Endothelial cell (in vitro differentiated cells): ENCODE measurements at regions not wholly inside any gene's neighbourhood (a gene's known extent, or its start where the extent isn't known, plus 50 kb on each side); places are given as distances from the start of the nearest gene placed in this dataset.

Experiments
- DNase-seq: peaks from one replicate; pipeline ENCODE4 v3.0.0; 2021; ENCODE audit warnings: low spot score
- H3K27ac Mint-ChIP-seq: one replicate; pipeline ENCODE4 v1.8.0; 2021; ENCODE audit warnings: mixed read lengths, inconsistent platforms; ENCODE audit not compliant: unreplicated experiment
- H3K27me3 Mint-ChIP-seq: one replicate; pipeline ENCODE4 v1.8.0; 2021; ENCODE audit warnings: mild to moderate bottlenecking, moderate library complexity, mixed read lengths, inconsistent platforms; ENCODE audit not compliant: unreplicated experiment
- H3K36me3 Mint-ChIP-seq: one replicate; pipeline ENCODE4 v1.8.0; 2021; ENCODE audit warnings: mild to moderate bottlenecking, low read depth, mixed read lengths, inconsistent platforms; ENCODE audit not compliant: unreplicated experiment
- H3K4me1 Mint-ChIP-seq: one replicate; pipeline ENCODE4 v1.8.0; 2021; ENCODE audit warnings: mild to moderate bottlenecking, mixed read lengths, inconsistent platforms; ENCODE audit not compliant: unreplicated experiment
- H3K4me3 Mint-ChIP-seq: one replicate; pipeline ENCODE4 v1.8.0; 2021; ENCODE audit warnings: mild to moderate bottlenecking, mixed read lengths, inconsistent platforms; ENCODE audit not compliant: unreplicated experiment
- H3K9me3 Mint-ChIP-seq: one replicate; pipeline ENCODE4 v1.8.0; 2021; ENCODE audit warnings: mixed read lengths, inconsistent platforms; ENCODE audit not compliant: unreplicated experiment
- CTCF ChIP-seq: fragments of 200-600 bp; sonication (generic); IDR thresholded peaks from one replicate; pipeline ENCODE4 v1.5.0; 2021; ENCODE audit warnings: antibody characterized with exemption; ENCODE audit not compliant: unreplicated experiment

- H3K27me3 Mint-ChIP-seq: no peaks in the 10 kb centered on the region
- no peaks in the 10 kb centered on the region for H3K9me3 Mint-ChIP-seq
- DNase-seq: no peak
- no peak overlapping the region for H3K27ac Mint-ChIP-seq
- TF ChIP-seq CTCF: no peak
- no peaks in the 10 kb centered on the region for H3K36me3 Mint-ChIP-seq
- no peaks in the 10 kb centered on the region for H3K4me1 Mint-ChIP-seq
- no peak overlapping the region for H3K4me3 Mint-ChIP-seq
Observed at GRCh38 chr9:119818726-119819435, 449.6 kb upstream of the BRINP1 start.

- TF ChIP-seq CTCF: no peak
- no peaks in the 10 kb centered on the region for H3K36me3 Mint-ChIP-seq
- H3K4me3 Mint-ChIP-seq: no peak overlapping the region
- H3K4me1 Mint-ChIP-seq: peaks cover 18% of the 10 kb centered on the region
- no peak for DNase-seq
- H3K27ac Mint-ChIP-seq: no peak overlapping the region
- no peaks in the 10 kb centered on the region for H3K27me3 Mint-ChIP-seq
- H3K9me3 Mint-ChIP-seq: no peaks in the 10 kb centered on the region
Observed at GRCh38 chr9:119810645-119811429, 441.6 kb upstream of the BRINP1 start.

GRCh38 chr9:119803679-119804078 lies 434.4 kb upstream of the BRINP1 start:
- H3K4me3 Mint-ChIP-seq: no peak overlapping the region
- H3K36me3 Mint-ChIP-seq: no peaks in the 10 kb centered on the region
- no peak overlapping the region for H3K27ac Mint-ChIP-seq
- TF ChIP-seq CTCF: no peak
- peaks cover 5% of the 10 kb centered on the region for H3K4me1 Mint-ChIP-seq
- H3K27me3 Mint-ChIP-seq: no peaks in the 10 kb centered on the region
- no peaks in the 10 kb centered on the region for H3K9me3 Mint-ChIP-seq
- no peak for DNase-seq

- no peak for DNase-seq
- TF ChIP-seq CTCF: no peak
- Mint-ChIP-seq H3K9me3 (no peaks in the 10 kb centered on the region), H3K4me1 (no peaks in the 10 kb centered on the region), H3K36me3 (no peaks in the 10 kb centered on the region), H3K27me3 (no peaks in the 10 kb centered on the region), H3K27ac (no peak overlapping the region), H3K4me3 (no peak overlapping the region)
Observed at GRCh38 chr9:119802621-119803020, 433.4 kb upstream of the BRINP1 start.

- Mint-ChIP-seq H3K36me3 (no peaks in the 10 kb centered on the region), H3K4me1 (no peaks in the 10 kb centered on the region), H3K4me3 (no peak overlapping the region), H3K9me3 (no peaks in the 10 kb centered on the region), H3K27ac (no peak overlapping the region), H3K27me3 (no peaks in the 10 kb centered on the region)
- TF ChIP-seq CTCF: no peak
- DNase-seq: no peak
Observed at GRCh38 chr9:119802133-119802532, 432.9 kb upstream of the BRINP1 start.
